RPMI7951 (cell line): ENCODE measurements at regions not wholly inside any gene's neighbourhood (a gene's known extent, or its start where the extent isn't known, plus 50 kb on each side); places are given as distances from the start of the nearest gene placed in this dataset.

Source experiments
- DNase-seq: peaks from one replicate; pipeline ENCODE4 v3.0.0-alpha.2; 2012; ENCODE audit warnings: low read depth

DNA sequence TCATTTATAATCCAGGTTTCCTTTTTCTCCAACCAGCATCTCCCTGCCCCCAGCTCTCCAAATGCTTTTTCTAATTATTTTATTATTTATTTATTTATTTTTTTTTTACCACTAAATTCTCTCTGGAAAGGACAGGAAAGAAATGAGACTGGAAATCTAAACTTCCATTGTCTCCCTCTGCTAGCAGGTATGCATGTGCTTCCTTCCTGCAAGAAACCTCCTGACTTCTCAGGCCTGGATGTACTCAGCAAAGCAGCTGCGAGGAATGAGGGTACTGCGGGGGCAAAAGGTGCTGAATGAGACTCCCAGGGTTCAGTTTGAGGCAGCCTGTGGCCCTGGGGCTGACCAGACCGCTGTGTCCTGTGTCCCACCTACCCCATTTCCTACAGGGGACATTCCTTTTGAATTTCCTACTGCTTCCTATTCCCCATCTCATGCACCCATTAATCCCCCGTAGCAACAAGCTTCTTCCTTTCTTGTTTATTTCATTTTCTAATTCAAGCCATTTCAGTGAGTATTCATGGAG lies 324.6 kb upstream of the IGFBP3 start:
- DNase-seq, result no peak

GRCh38 chr7:46244757-46245156 lies 323.7 kb upstream of the IGFBP3 start:
- DNase-seq, result no peak

DNA sequence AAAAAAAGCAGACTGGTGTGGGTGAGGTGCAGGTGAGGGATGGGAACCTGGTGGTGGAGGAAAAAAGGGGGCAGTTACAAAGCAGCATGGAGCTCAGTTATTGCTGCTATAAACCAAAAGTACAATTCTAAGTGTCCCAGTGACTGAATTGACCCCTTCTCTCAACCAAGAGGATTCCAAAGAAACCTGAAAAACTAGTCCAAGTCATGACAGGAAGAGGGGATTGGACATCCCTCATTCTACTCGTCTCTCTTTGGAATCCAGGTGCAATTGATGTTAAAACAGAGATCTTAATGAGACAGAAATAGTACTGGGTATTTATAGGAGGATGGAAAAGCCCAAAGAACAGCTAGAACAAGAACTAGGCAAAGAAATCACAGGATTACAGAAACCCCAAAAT lies 322.3 kb upstream of the IGFBP3 start:
- no peak for DNase-seq

- no peak for DNase-seq
Observed at GRCh38 chr7:46239846-46240245, 318.8 kb upstream of the IGFBP3 start.

DNA sequence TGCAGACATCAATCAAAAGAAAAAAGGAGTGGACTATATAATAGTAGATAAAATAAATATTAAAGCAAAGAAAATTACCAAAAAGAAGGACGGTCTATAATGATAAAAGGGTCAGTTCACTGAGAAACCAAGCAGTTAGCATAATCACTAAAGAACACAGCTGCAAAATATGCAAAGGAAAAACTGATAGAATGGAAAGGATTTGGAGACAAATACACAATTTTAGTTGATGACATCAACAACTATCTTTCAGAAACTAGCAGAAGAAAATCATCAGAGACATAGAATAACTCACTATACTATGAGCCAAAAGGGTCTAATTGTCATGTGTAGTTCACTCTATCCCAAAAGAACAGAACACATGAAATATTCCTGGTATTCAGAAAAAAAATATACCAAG lies 316.4 kb upstream of the IGFBP3 start:
- no peak for DNase-seq

DNA sequence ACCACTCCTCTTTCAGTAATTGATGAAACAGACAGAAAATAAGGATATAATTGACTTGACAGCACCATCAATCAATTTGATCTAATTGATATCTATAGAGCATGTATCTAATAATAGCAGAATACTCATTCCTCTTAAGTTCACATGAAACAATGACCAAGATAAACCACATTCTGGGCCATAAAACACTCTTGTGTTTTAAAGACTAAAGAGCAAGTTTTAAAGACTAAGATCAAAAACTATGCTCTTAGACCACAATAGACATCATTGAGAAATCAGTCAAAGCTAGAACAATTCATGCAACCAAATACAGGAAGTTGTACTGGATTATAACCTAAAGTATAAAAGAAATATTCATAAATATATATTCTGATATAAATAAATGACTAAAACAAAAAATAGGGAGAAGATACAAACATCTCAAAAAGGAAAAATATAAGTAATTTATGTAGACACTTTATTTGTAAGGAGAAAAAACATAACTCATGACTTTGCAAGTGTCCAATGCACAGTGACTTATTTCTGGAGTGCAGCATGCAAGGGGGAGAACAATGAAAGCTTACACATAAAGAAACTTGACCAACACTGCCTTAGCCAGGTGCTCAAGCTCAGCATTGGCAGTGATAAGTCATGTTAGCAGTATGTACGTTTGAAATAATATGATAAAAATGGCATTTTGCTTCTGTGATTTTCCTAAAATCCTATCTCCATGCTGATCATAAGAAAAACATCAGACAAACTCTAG lies 312.7 kb upstream of the IGFBP3 start:
- DNase-seq, result no peak

GRCh38 chr7:46230990-46231305 lies 309.9 kb upstream of the IGFBP3 start:
- DNase-seq, result no peak

DNA sequence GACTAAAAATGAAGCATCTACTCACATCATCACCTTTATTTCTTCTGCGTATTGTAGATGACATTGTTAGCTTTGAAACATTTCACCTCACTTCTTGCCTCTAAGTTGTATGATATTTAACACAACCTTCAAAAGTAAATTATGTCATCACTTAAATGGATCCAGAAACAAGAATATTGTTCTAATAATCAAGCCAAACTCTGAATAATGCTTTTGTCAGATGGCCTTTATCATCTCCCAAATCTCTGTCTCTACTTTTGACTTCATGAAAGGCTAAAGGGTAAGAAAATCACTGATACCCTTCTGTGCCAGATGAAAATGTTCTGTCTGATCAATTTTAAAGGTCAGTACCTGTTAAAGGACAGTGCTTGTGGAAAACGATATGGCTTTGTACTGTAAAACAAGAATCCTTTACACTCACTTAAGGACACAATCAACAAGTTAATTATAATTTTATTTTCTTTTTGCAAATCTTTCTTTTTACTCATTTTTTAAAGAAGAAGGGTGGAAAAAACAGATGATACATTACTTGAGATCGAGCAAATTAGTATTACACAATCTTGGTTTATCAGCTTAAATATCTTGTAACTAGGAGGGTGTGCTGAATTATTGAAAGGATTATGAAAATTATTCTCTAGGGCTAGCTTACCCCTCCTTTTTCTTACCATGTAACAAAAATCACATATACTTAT lies 309.4 kb upstream of the IGFBP3 start:
- no peak for DNase-seq

DNA sequence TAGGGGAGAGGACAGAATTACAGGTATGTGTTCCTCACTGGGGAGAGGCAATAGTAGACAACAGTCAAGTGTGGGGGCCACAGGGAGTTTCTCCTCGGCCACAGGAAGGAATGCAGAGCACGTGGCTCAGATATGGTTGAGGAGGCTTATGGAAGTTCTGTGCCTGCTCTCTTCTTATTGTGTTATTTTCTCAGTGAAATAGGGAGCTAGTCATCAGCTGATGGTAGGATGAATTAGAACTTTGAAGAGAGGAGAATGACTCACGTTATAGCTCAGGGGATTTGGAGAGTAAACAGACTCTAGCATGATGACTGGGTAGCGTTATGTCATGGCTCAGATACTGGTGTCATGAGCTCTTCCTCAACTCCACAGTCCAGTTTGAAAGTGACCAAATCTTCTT lies 308.3 kb upstream of the IGFBP3 start:
- DNase-seq, result peak; percentile 69

DNA sequence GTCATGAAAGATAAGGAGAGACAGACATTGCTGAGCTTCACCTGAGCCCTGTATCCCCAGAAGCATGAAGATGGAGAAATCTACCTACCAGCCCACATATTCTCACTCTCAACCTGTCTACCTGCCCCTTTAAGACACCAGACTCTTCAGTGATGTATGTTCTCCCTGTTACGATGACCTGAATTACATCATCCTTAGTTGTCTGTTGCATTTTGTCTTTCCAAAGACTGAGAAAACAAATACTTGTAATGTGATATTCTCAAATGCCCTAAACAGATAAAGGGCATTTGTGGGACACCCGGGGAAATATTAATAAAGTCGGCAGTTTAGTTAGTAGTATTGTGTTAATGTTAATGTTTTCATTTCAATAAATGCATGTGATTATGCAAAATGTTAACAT lies 305.8 kb upstream of the IGFBP3 start:
- no peak for DNase-seq

DNA sequence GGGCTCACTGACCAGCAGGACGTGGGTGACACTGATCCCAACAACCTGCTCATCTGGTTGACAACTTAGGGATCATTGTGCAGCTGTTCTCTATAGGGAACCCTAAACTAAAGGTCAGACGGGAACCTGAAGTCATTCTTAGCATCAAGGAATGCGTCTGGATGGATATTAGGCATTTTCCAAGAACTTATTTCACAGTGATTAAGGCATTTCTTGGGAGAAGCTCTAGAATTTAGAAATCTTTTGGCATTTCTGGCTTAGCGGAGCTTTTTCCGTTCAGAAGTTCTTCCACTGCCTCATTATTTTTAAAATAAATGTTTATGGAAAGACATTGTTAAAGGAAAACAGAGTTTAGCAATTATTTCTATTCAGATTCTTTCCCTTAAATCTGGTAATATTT lies 303.3 kb upstream of the IGFBP3 start:
- no peak for DNase-seq

- DNase-seq, result peak; percentile 19
Observed at GRCh38 chr7:46220066-46220630, 299.1 kb upstream of the IGFBP3 start.

DNA sequence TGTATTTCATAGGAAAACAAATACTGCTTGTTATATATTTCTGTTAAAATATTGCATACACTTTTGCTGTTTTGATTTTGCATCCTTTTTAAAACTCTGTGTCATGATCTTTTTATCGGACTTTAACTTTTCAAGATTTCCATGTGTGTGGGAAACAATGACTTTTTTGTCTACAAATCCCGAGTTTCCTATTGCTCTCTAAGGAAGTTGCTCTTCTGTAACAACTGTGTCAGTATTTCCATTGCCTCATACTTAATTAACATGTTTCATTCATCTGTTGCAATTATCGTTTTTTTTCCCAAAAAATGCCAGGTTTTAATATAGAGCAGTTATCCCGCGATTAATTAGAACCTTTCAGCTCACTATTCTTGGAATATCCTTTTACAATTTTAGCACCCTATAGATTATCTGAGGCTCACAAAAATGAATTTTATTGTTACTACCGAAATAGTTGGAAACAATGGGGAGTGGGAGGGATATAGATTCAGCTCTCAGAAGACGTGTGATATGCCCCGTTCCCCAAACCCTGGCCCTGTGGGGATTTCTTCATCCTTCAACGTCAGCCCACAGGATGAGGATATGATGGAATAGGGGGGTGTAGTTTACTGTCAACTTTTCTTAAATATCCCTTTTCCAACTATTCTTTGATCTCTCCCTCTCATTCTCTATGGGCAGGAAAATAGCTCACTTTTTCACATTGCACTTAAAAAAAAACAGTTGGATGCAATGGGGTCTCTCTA lies 297.6 kb upstream of the IGFBP3 start:
- DNase-seq, result peak; percentile 30

- DNase-seq, result no peak
Observed at GRCh38 chr7:46215987-46216567, 295.0 kb upstream of the IGFBP3 start.

- DNase-seq, result no peak
Observed at GRCh38 chr7:46214526-46214925, 293.5 kb upstream of the IGFBP3 start.

GRCh38 chr7:46213154-46213537 lies 292.1 kb upstream of the IGFBP3 start:
- DNase-seq, result no peak

DNA sequence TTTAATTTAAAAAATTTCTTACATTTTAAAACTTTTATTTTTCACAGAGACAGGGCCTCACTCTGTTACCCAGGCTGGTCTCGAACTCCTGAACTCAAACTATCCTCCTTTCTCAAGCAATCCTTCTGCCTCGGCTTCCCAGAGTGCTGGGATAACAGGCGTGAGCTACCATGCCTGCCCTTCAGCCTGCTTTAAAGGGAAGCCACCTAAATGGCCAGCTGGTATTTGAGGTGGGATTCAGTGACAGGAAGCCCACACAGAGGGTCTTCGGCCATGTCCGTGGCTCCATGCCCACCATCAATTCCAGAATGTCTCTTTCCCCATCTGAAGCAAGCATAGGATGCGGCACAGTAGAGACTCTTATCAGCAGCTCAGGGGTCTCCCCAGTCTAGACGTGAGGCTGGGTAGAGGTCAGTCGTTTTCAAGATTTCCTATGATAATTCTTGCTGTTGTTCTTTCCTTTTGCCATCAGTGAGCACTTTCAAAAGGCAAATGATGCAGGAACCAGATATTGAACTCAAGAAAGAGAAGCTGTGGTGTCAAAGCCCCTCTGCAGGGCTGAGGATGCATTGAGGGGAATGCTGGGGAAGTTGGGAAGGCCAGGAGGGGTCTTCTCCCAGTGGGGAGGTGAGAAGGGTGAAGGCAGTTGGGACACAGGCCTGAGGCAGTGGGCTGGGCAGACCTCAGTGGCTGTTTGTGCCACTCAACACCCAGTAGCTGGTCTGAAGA lies 291.5 kb upstream of the IGFBP3 start:
- DNase-seq, result no peak

GRCh38 chr7:46210467-46210866 lies 289.4 kb upstream of the IGFBP3 start:
- DNase-seq, result peak; percentile 15

DNA sequence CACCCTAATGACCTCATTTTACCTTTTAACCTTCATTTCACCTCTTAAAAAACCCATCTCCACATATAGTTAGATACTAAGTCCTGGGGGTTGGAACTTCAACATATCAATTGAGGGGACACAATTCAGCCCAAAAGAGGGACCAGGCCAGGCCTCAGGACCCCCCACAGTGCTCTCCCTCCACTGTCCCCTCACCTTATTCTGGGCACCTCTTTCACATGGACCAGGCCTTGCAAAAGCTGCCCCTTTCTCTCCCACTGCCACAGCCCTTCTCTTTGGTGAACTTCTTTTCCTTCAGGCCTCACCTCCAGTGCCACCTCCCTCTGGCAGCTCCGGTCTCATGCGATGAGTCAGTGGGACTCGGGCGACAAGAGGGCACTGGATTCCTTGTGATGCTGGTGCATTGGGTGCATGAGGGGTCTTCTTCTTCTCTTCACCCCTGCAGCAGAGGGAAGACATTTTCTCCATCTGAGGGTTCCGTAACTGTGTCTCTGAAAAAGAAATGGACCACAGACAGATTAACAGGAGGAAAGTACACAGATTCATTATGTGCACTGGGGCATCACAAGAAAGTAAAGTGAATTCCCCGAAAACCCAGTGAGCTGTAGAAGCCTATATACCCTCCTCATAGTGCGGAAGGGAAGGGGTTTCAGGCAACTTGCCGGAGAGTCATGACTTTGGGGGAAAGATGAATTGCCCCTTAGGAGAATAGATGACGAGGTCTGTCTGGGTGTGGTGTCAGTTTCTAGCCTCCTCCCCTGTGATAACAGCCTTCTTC lies 288.7 kb upstream of the IGFBP3 start:
- no peak for DNase-seq

DNA sequence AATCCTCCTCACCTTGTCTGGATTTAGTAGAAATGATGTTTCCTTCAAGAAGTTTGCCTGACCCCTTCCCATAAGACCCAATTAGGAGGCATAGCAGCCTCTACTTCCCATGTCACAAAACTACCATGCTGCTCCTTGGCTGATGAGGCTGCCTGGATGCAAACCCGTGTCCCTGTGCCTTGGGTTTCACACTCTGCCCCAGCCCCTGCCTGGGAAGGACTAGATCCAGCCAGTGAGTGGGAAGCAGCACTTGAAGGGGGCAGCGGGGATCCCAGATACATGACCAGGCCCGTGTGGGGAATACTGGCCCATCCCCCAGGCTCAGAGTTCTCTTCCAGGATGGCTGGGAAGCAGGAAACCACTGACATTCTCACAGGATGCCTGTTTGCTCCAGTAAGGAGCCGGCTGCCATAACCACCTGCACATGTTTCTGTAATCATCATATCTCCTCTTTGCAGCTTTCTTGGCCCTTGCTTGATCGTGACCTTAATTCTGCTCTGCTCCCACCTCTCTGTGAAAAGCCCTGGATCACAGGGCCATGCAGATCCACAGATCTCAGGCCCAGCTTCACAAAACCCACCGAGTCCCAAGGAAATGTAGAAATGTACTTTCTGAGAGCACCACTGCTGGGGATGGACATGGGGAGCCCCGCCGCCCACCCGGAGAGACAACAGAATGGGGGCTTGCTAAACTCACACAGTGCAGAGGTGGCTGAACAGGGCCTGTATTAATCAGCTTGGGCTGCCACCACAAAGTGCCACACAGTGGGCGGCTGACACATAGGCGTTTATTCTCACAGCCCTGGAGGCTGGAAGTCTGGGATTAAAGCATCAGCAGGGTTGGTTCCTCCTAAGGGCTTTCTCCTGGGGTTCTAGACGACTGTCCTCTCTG lies 287.8 kb upstream of the IGFBP3 start:
- no peak for DNase-seq
